Transverse colon (tissue), 4 donors: ENCODE measurements at regions not wholly inside any gene's neighbourhood (a gene's known extent, or its start where the extent isn't known, plus 50 kb on each side); places are given as distances from the start of the nearest gene placed in this dataset.

Source experiments
- DNase-seq: peaks from one replicate; pipeline ENCODE4 v3.0.0-alpha.2; 2019
- H3K27ac ChIP-seq, 4 donors: fragments of 200-600 bp; sonication (generic); 2 replicates each; pipeline ENCODE4 v1.5.1; 2016 to 2018; ENCODE audit warnings: inconsistent platforms in 4 of 4
- H3K27me3 ChIP-seq: fragments of 200-600 bp; sonication (generic); 2 replicates; pipeline ENCODE4 v1.5.1; 2017; ENCODE audit warnings: inconsistent platforms
- H3K36me3 ChIP-seq, 4 donors: fragments of 200-600 bp; sonication (generic); 2 replicates each; pipeline ENCODE4 v1.5.1; 2017 to 2019; ENCODE audit warnings: inconsistent platforms in 4 of 4
- H3K4me1 ChIP-seq, 4 donors: fragments of 200-600 bp; sonication (generic); 2 replicates each; pipeline ENCODE4 v1.5.1; 2017 to 2020; ENCODE audit warnings: inconsistent platforms in 4 of 4
- H3K4me3 ChIP-seq, 4 donors: fragments of 200-600 bp; sonication (generic); 1 replicate in 1 of 4; 2 replicates in 3 of 4; pipeline versions ENCODE4 v1.5.1 to v1.6.1; 2017 to 2019; ENCODE audit warnings: inconsistent platforms in 4 of 4
- H3K9me3 ChIP-seq, 2 donors: fragments of 200-600 bp; sonication (generic); 2 replicates each; pipeline ENCODE4 v1.5.1; 2017 to 2019; ENCODE audit warnings: inconsistent platforms in 2 of 2
- EP300 ChIP-seq: sonication (generic); formaldehyde crosslinking; IDR thresholded peaks from one replicate; pipeline ENCODE4 v1.6.1; 2017; ENCODE audit warnings: antibody characterized with exemption, low read depth
- POLR2A ChIP-seq: fragments of 450-650 bp; IDR thresholded peaks from one replicate; pipeline ENCODE4 v1.6.1; 2016; ENCODE audit warnings: antibody characterized with exemption, mild to moderate bottlenecking, moderate library complexity
- POLR2AphosphoS5 ChIP-seq, 3 donors: sonication (generic); formaldehyde crosslinking; IDR thresholded peaks; one replicate each; pipeline ENCODE4 v1.6.1; 2016; ENCODE audit warnings: antibody characterized with exemption in 3 of 3
- WGBS, 2 donors: methylation state at CpG; one replicate each; pipeline ENCODE4 v1.1.5; 2018; ENCODE audit warnings: low coverage in 1 of 2; 5-methylcytosine and 5-hydroxymethylcytosine counted together
- in situ Hi-C, 4 donors: fragments of 200-750 bp; cut with MboI; loops; one replicate each; pipeline versions ENCODE4 v1.15.0 to v1.15.1; 2017; ENCODE audit warnings: low sequenced_read_pairs in 3 of 4, low pct_ligation_motif_present in 1 of 4, low pct_unique_long_range_greater_than_20kb in 1 of 4
- intact Hi-C: fragments of 100-400 bp; cut with DNase I; formaldehyde crosslinking; loops from one replicate; pipeline ENCODE4 v1.15.1; 2023; ENCODE audit warnings: low total_unique reads
- TF ChIP-seq, protein P1 (sequence below), 5 experiments: fragments of 200-600 bp in 3 of 5; fragments of 450-650 bp in 2 of 5; sonication (generic) in 3 of 5; IDR thresholded peaks; 1 replicate in 2 of 5; 2 replicates in 3 of 5; pipeline ENCODE4 v1.5.1; 2016 to 2017; ENCODE audit warnings: antibody characterized with exemption in 5 of 5, inconsistent platforms in 3 of 5, mild to moderate bottlenecking in 2 of 5, moderate library complexity in 1 of 5

DNA sequence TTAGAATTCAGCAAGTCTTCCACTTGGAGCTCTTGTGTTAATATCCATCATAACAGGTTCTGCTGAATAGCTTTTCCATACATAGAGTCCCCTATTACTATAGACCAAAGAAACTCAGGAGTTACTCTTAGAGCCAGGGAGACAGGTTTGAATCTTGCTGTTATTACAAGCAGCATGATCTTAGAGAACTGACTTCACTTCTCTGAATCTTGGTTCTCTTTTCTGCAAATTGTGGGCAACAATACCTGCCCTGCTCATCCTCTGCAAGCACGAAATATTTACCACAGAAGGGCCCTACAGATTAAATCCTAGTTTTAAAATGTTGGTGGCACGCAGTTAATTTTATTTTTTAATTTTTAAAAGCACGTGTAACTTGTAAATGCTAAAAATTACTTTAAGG lies 111.7 kb downstream of the TLR4 start:
- DNase-seq, result no peak
- in situ Hi-C loops (no loop called here), intact Hi-C loops (no loop called here)
- H3K36me3 ChIP-seq, result no peaks in the 10 kb centered on the region
- H3K9me3 ChIP-seq, result no peaks in the 10 kb centered on the region
- TF ChIP-seq POLR2A (no peak), POLR2AphosphoS5 (IDR thresholded peaks at IDR 0.05) (no peak), EP300 (no peak)
- TF ChIP-seq, protein P1, sequence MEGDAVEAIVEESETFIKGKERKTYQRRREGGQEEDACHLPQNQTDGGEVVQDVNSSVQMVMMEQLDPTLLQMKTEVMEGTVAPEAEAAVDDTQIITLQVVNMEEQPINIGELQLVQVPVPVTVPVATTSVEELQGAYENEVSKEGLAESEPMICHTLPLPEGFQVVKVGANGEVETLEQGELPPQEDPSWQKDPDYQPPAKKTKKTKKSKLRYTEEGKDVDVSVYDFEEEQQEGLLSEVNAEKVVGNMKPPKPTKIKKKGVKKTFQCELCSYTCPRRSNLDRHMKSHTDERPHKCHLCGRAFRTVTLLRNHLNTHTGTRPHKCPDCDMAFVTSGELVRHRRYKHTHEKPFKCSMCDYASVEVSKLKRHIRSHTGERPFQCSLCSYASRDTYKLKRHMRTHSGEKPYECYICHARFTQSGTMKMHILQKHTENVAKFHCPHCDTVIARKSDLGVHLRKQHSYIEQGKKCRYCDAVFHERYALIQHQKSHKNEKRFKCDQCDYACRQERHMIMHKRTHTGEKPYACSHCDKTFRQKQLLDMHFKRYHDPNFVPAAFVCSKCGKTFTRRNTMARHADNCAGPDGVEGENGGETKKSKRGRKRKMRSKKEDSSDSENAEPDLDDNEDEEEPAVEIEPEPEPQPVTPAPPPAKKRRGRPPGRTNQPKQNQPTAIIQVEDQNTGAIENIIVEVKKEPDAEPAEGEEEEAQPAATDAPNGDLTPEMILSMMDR (IDR thresholded peaks at IDR 0.05), result no peak
- H3K27me3 ChIP-seq, result no peaks in the 10 kb centered on the region
- H3K4me3 ChIP-seq, result no peak overlapping the region
- no peaks in the 10 kb centered on the region for H3K4me1 ChIP-seq
- H3K27ac ChIP-seq, result no peak overlapping the region
- WGBS, 2 donors, result 70 to 78% methylated on average over 3 of the region's 3 CpGs

GRCh38 chr9:117821954-117822353 lies 117.8 kb downstream of the TLR4 start:
- no peaks in the 10 kb centered on the region for H3K27me3 ChIP-seq
- no peaks in the 10 kb centered on the region for H3K36me3 ChIP-seq
- H3K9me3 ChIP-seq, result no peaks in the 10 kb centered on the region
- no peak overlapping the region for H3K4me3 ChIP-seq
- intact Hi-C loops, result no loop called here
- no peak for DNase-seq
- H3K4me1 ChIP-seq, result no peaks in the 10 kb centered on the region
- 68 to 75% methylated on average over 2 of the region's 2 CpGs for WGBS, 2 donors
- in situ Hi-C loops, result no loop called here
- no peak overlapping the region for H3K27ac ChIP-seq
- TF ChIP-seq EP300 (no peak), POLR2A (no peak), POLR2AphosphoS5 (IDR thresholded peaks at IDR 0.05) (no peak)
- TF ChIP-seq, protein P1 (IDR thresholded peaks at IDR 0.05), result no peak

GRCh38 chr9:117823576-117823975 lies 119.4 kb downstream of the TLR4 start:
- H3K9me3 ChIP-seq, result no peaks in the 10 kb centered on the region
- no peaks in the 10 kb centered on the region for H3K27me3 ChIP-seq
- H3K36me3 ChIP-seq, result no peaks in the 10 kb centered on the region
- intact Hi-C loops, result no loop called here
- no peak for DNase-seq
- in situ Hi-C loops, result no loop called here
- H3K4me1 ChIP-seq, result peaks cover 0 to 3% (median 0%) of the 10 kb centered on the region in 4 donors
- no peak overlapping the region for H3K4me3 ChIP-seq
- H3K27ac ChIP-seq, result no peak overlapping the region
- TF ChIP-seq POLR2AphosphoS5 (IDR thresholded peaks at IDR 0.05) (no peak), EP300 (no peak), POLR2A (no peak)
- TF ChIP-seq, protein P1 (IDR thresholded peaks at IDR 0.05), result no peak

- intact Hi-C loops (no loop called here), in situ Hi-C loops (no loop called here)
- DNase-seq, result no peak
- peaks cover 0 to 8% (median 0%) of the 10 kb centered on the region in 4 donors for H3K4me1 ChIP-seq
- WGBS, 2 donors, result 41 to 60% methylated on average over 3 to 4 of the region's 4 CpGs
- H3K4me3 ChIP-seq, result no peak overlapping the region
- no peaks in the 10 kb centered on the region for H3K27me3 ChIP-seq
- H3K27ac ChIP-seq, result no peak overlapping the region
- TF ChIP-seq EP300, result no peak
- no peak for TF ChIP-seq POLR2AphosphoS5 (IDR thresholded peaks at IDR 0.05)
- TF ChIP-seq POLR2A, result no peak
- TF ChIP-seq, protein P1 (IDR thresholded peaks at IDR 0.05), result no peak
- H3K9me3 ChIP-seq, result no peaks in the 10 kb centered on the region
- no peaks in the 10 kb centered on the region for H3K36me3 ChIP-seq
These were observed 121.6 kb downstream of the TLR4 start for GRCh38 chr9:117825609-117826347.
